IMR-90 (cell line): ENCODE measurements at regions not wholly inside any gene's neighbourhood (a gene's known extent, or its start where the extent isn't known, plus 50 kb on each side); places are given as distances from the start of the nearest gene placed in this dataset.

Experiments used
- ATAC-seq: fragments of 200-7000 bp; cut with Tn5 transposase; 2 replicates; pipeline ENCODE4 v1.9.1; 2020; ENCODE audit warnings: low read depth, mild to moderate bottlenecking, moderate library complexity
- BruUV-seq: library from RNA; stranded (reverse); fragments of 400-500 nt; replicated peaks from 2 replicates; lab custom pipeline; 2021; lab: Mats Ljungman, UMichigan
- CTCF ChIA-PET: fragments of 300-600 bp; formaldehyde crosslinking; extraction: SDS; loops from one replicate; lab custom pipeline; 2021; ENCODE audit warnings: antibody characterized with exemption; lab: Yijun Ruan, JAX
- POLR2A ChIA-PET: fragments of 300-600 bp; sonication (Branson Sonifier 250); formaldehyde crosslinking; loops from one replicate; lab custom pipeline; 2022; ENCODE audit warnings: antibody characterized with exemption; ENCODE audit not compliant: unreplicated experiment; lab: Charles Lee
- DNase-seq: peaks from one replicate; pipeline ENCODE4 v3.0.0; 2013
- H2AFZ ChIP-seq: replicated peaks from 2 replicates; pipeline ENCODE3; 2013; ENCODE audit warnings: low read length, mild to moderate bottlenecking; ENCODE audit not compliant: poor library complexity
- H2AK5ac ChIP-seq: 2 replicates; pipeline ENCODE4 v1.6.1; 2013; ENCODE audit warnings: low read depth, low read length, inconsistent platforms
- H2AK9ac ChIP-seq: replicated peaks from 2 replicates; pipeline ENCODE3; 2013; ENCODE audit warnings: mild to moderate bottlenecking, low read depth, low read length, moderate library complexity; ENCODE audit not compliant: poor library complexity
- H2BK120ac ChIP-seq: 2 replicates; pipeline ENCODE4 v1.6.1; 2013; ENCODE audit warnings: low read depth, low read length, inconsistent platforms
- H2BK15ac ChIP-seq: 3 replicates; pipeline ENCODE4 v1.6.1; 2013; ENCODE audit warnings: low read depth, low read length, inconsistent platforms
- H2BK20ac ChIP-seq: 2 replicates; pipeline ENCODE4 v1.6.1; 2013; ENCODE audit warnings: low read depth, mild to moderate bottlenecking, inconsistent platforms, low read length, moderate library complexity
- H2BK5ac ChIP-seq: 2 replicates; pipeline ENCODE4 v1.6.1; 2013; ENCODE audit warnings: mild to moderate bottlenecking, low read depth, low read length, inconsistent platforms; ENCODE audit not compliant: poor library complexity, severe bottlenecking
- H3K14ac ChIP-seq: replicated peaks from 2 replicates; pipeline ENCODE4 v1.6.1; 2013; ENCODE audit warnings: low read depth, low read length, inconsistent platforms
- H3K18ac ChIP-seq: 2 replicates; pipeline ENCODE4 v1.6.1; 2013; ENCODE audit warnings: low read depth, low read length, control low read depth
- H3K23ac ChIP-seq: 2 replicates; pipeline ENCODE4 v1.6.1; 2013; ENCODE audit warnings: low read depth, low read length, inconsistent platforms
- H3K27ac ChIP-seq: 2 replicates; pipeline ENCODE4 v1.5.1; 2013; ENCODE audit warnings: mild to moderate bottlenecking, control low read depth, low read length; ENCODE audit not compliant: insufficient read depth
- H3K27me3 ChIP-seq: 2 replicates; pipeline ENCODE4 v1.6.1; 2013; ENCODE audit warnings: low read length; ENCODE audit not compliant: control insufficient read depth, insufficient read depth
- H3K36me3 ChIP-seq: 2 replicates; pipeline ENCODE4 v1.6.1; 2013; ENCODE audit warnings: low read length, mixed read lengths; ENCODE audit not compliant: control insufficient read depth, insufficient read depth
- H3K4ac ChIP-seq: 2 replicates; pipeline ENCODE4 v1.6.1; 2013; ENCODE audit warnings: low read depth, low read length, inconsistent platforms
- H3K4me1 ChIP-seq: 2 replicates; pipeline ENCODE4 v1.6.1; 2013; ENCODE audit warnings: low read length, mixed read lengths; ENCODE audit not compliant: control insufficient read depth, insufficient read depth
- H3K4me2 ChIP-seq: 2 replicates; pipeline ENCODE4 v1.6.1; 2013; ENCODE audit warnings: low read depth, mild to moderate bottlenecking, control low read depth, low read length, moderate library complexity
- H3K4me3 ChIP-seq: 2 replicates; pipeline ENCODE4 v1.5.1; 2013; ENCODE audit warnings: low read depth, mild to moderate bottlenecking, control low read depth, low read length, moderate library complexity; ENCODE audit not compliant: insufficient read depth
- H3K56ac ChIP-seq: 2 replicates; pipeline ENCODE4 v1.6.1; 2013; ENCODE audit warnings: low read length, inconsistent platforms; ENCODE audit not compliant: insufficient read depth; ENCODE audit errors: extremely low read depth
- H3K79me1 ChIP-seq, 2 experiments: 2 replicates each; pipeline ENCODE4 v1.6.1; 2013; ENCODE audit warnings: low read length in 2 of 2, inconsistent platforms in 1 of 2, low read depth in 1 of 2
- H3K9ac ChIP-seq: 2 replicates; pipeline ENCODE4 v1.6.1; 2013; ENCODE audit warnings: low read depth, low read length, control low read depth
- H3K9me1 ChIP-seq: 2 replicates; pipeline ENCODE4 v1.6.1; 2013; ENCODE audit warnings: low read length, inconsistent platforms; ENCODE audit not compliant: insufficient read depth
- H3K9me3 ChIP-seq: 2 replicates; pipeline ENCODE4 v1.6.1; 2013; ENCODE audit warnings: low read length; ENCODE audit not compliant: control insufficient read depth, insufficient read depth
- H4K20me1 ChIP-seq: 2 replicates; pipeline ENCODE4 v1.6.1; 2013; ENCODE audit warnings: low read length, inconsistent platforms; ENCODE audit not compliant: insufficient read depth
- H4K5ac ChIP-seq: 2 replicates; pipeline ENCODE4 v1.6.1; 2013; ENCODE audit warnings: mild to moderate bottlenecking, low read depth, low read length, control low read depth
- H4K8ac ChIP-seq, 2 experiments: 2 replicates each; pipeline ENCODE4 v1.6.1; 2013; ENCODE audit warnings: low read depth in 2 of 2, low read length in 2 of 2, control low read depth in 1 of 2, inconsistent platforms in 1 of 2
- H4K91ac ChIP-seq: 2 replicates; pipeline ENCODE4 v1.6.1; 2013; ENCODE audit warnings: low read depth, low read length, inconsistent platforms; ENCODE audit not compliant: insufficient read depth
- BHLHE40 ChIP-seq: fragments of 150-350 bp; IDR thresholded peaks from 2 replicates; pipeline ENCODE4 v1.6.1; 2016; ENCODE audit warnings: mild to moderate bottlenecking, low read depth, low read length
- CEBPB ChIP-seq: IDR thresholded peaks from 2 replicates; pipeline ENCODE4 v1.6.1; 2012; ENCODE audit warnings: low read depth, low read length, improper control_type of control experiment
- MXI1 ChIP-seq: IDR thresholded peaks from 2 replicates; pipeline ENCODE4 v1.6.1; 2012; ENCODE audit warnings: low read depth, mild to moderate bottlenecking, low read length, moderate library complexity, borderline replicate concordance
- NFE2L2 ChIP-seq: fragments of 150-350 bp; IDR thresholded peaks from 2 replicates; pipeline ENCODE4 v1.6.1; 2016; ENCODE audit warnings: low read depth, mild to moderate bottlenecking, low read length
- POLR2A ChIP-seq: IDR thresholded peaks from 2 replicates; pipeline ENCODE4 v1.6.1; 2012; ENCODE audit warnings: mild to moderate bottlenecking, low read depth, low read length
- RCOR1 ChIP-seq: IDR thresholded peaks from 2 replicates; pipeline ENCODE4 v1.6.1; 2012; ENCODE audit warnings: mild to moderate bottlenecking, low read length, improper control_type of control experiment; ENCODE audit not compliant: insufficient replicate concordance
- RFX5 ChIP-seq: IDR thresholded peaks from 2 replicates; pipeline ENCODE4 v1.8.0; 2012; ENCODE audit warnings: low read depth, mild to moderate bottlenecking, low read length, moderate library complexity
- USF2 ChIP-seq: fragments of 150-350 bp; IDR thresholded peaks from 2 replicates; pipeline ENCODE4 v1.6.1; 2017; ENCODE audit warnings: mild to moderate bottlenecking, antibody characterized with exemption, low read length, low read depth
- WGBS, 2 experiments: methylation state at CpG; one replicate each; pipeline versions ENCODE4 v1.1.5 to v1.1.7; 2013; ENCODE audit warnings: missing lambda C conversion rate in 2 of 2; ENCODE audit not compliant: insufficient read length in 1 of 2; ENCODE audit errors: extremely low coverage in 2 of 2; 5-methylcytosine and 5-hydroxymethylcytosine counted together
- dilution Hi-C: fragments of 300-500 bp; cut with HindIII; formaldehyde crosslinking; loops from one replicate; pipeline ENCODE4 v1.14.3; 2018; ENCODE audit warnings: low sequenced_read_pairs; ENCODE audit not compliant: unreplicated experiment
- in situ Hi-C: fragments of 300-500 bp; cut with MboI; formaldehyde crosslinking; loops from 3 replicates; pipeline ENCODE4 v1.14.3; 2019; ENCODE audit warnings: low sequenced_read_pairs, inconsistent platforms, mixed read lengths
- intact Hi-C: fragments of 100-400 bp; cut with micrococcal nuclease; formaldehyde crosslinking; loops from 2 replicates; pipeline ENCODE4 v1.10.0; 2022

- no peak overlapping the region for H3K27ac ChIP-seq
- dilution Hi-C loops = no loop called here
These were observed 124.2 kb upstream of the FGGY start for GRCh38 chr1:59172693-59173092.

More at GRCh38 chr1:59172693-59173092, 124.2 kb upstream of the FGGY start:
- Histone ChIP-seq H3K56ac (no peak overlapping the region), H3K4me3 (no peak overlapping the region), H3K79me1 (no peaks in the 10 kb centered on the region), H2BK20ac (no peak overlapping the region), H3K9me3 (no peaks in the 10 kb centered on the region), H3K9ac (no peak overlapping the region), H4K5ac (no peak overlapping the region), H2BK15ac (no peak overlapping the region), H4K20me1 (no peaks in the 10 kb centered on the region), H2AK5ac (no peak overlapping the region), H3K23ac (no peak overlapping the region), H3K14ac (no peak overlapping the region), H3K4me2 (no peak overlapping the region), H3K4ac (no peak overlapping the region), H2AFZ (no peak overlapping the region), H4K91ac (no peak overlapping the region), H3K36me3 (no peaks in the 10 kb centered on the region), H2BK5ac (no peak overlapping the region), H3K9me1 (no peaks in the 10 kb centered on the region), H2BK120ac (no peak overlapping the region), H3K18ac (no peak overlapping the region), H3K27me3 (no peaks in the 10 kb centered on the region), H4K8ac (no peak overlapping the region), H3K4me1 (peaks cover 3% of the 10 kb centered on the region; the same call in 1 of the 2 replicates), H2AK9ac (no peak overlapping the region)
- intact Hi-C loops = no loop called here
- TF ChIP-seq USF2 (no peak), POLR2A (no peak), CEBPB (no peak), RFX5 (no peak), MXI1 (no peak), RCOR1 (no peak), NFE2L2 (no peak), BHLHE40 (no peak)
- ChIA-PET CTCF (no interaction called here), POLR2A (no interaction called here)
- DNase-seq = no peak
- no TSS peak for BruUV-seq
- no CpG with 5 or more reads among the region's 1 CpG for WGBS, 2 experiments
- no peak for ATAC-seq
- in situ Hi-C loops = no loop called here
